A549 (cell line): ENCODE measurements at regions not wholly inside any gene's neighbourhood (a gene's known extent, or its start where the extent isn't known, plus 50 kb on each side); places are given as distances from the start of the nearest gene placed in this dataset.

ENCODE experiments used
- CTCF ChIP-seq: fragments of >200 bp; sonication (Bioruptor Twin); formaldehyde crosslinking; IDR thresholded peaks from 3 replicates; pipeline ENCODE4 v1.5.1; 2016
- EP300 ChIP-seq, 2 experiments: fragments of >200 bp; sonication (Bioruptor Twin); formaldehyde crosslinking; IDR thresholded peaks; 2 replicates in 1 of 2; 3 replicates in 1 of 2; pipeline ENCODE4 v1.6.1; 2016 to 2017
- ESRRA ChIP-seq: fragments of 150-350 bp; IDR thresholded peaks from 2 replicates; pipeline ENCODE4 v1.6.1; 2014; ENCODE audit warnings: mild to moderate bottlenecking, low read length, borderline replicate concordance
- JUNB ChIP-seq: fragments of >200 bp; sonication (Bioruptor Twin); formaldehyde crosslinking; IDR thresholded peaks from 2 replicates; pipeline ENCODE4 v1.6.1; 2016
- MAFK ChIP-seq: fragments of 450-650 bp; IDR thresholded peaks from 2 replicates; pipeline ENCODE4 v1.6.1; 2014; ENCODE audit not compliant: partially characterized antibody
- POLR2A ChIP-seq: IDR thresholded peaks from 2 replicates; pipeline ENCODE4 v1.6.1; 2012; ENCODE audit warnings: mild to moderate bottlenecking, low read length
- RFX5 ChIP-seq: fragments of 450-650 bp; IDR thresholded peaks from 2 replicates; pipeline ENCODE4 v1.7.1; 2014; ENCODE audit warnings: antibody characterized with exemption, mild to moderate bottlenecking, moderate library complexity

GRCh38 chr5:161134083-161134482, 282.1 kb upstream of the ATP10B start:
- no peak for TF ChIP-seq EP300 (IDR thresholded peaks at IDR 0.05)
- no peak for TF ChIP-seq CTCF
- no peak for TF ChIP-seq JUNB
- no peak for TF ChIP-seq POLR2A
- no peak for TF ChIP-seq ESRRA
- TF ChIP-seq RFX5 = no peak
- TF ChIP-seq MAFK = no peak
